ENCODE measurements at regions not wholly inside any gene's neighbourhood (a gene's known extent, or its start where the extent isn't known, plus 50 kb on each side); places are given as distances from the start of the nearest gene placed in this dataset.

GRCh38 chr22:48802576-48802975, 1025.1 kb downstream of the BRD1 start:
- DNase-seq (no peak), ATAC-seq (no peak)
- Histone ChIP-seq H3K27ac (ENCODE audit: low read length) (no peak overlapping the region), H2AFZ (ENCODE audit: low read length) (no peak overlapping the region), H3K9me2 (replicated peaks; ENCODE audit: low read length) (no peaks in the 10 kb centered on the region), H3K9ac (ENCODE audit: low read length) (no peak overlapping the region), H3K36me3 (ENCODE audit: low read depth, low read length) (no peaks in the 10 kb centered on the region), H3K9me3 (ENCODE audit: low read length) (no peaks in the 10 kb centered on the region), H3K79me2 (ENCODE audit: low read length) (no peaks in the 10 kb centered on the region), H3K4me3 (ENCODE audit: low read length) (no peak overlapping the region), H3K27me3 (ENCODE audit: low read length) (no peaks in the 10 kb centered on the region), H3K4me2 (ENCODE audit: low read length) (no peak overlapping the region), H3F3A (ENCODE audit: low read length, unreplicated experiment) (no peaks in the 10 kb centered on the region), H3K4me1 (ENCODE audit: insufficient read depth, low read length) (no peaks in the 10 kb centered on the region), H4K20me1 (ENCODE audit: low read length) (no peaks in the 10 kb centered on the region)
- BruUV-seq (replicated peaks) = no TSS peak
- POLR2A ChIA-PET (ENCODE audit: unreplicated experiment) = no interaction called here
- CTCF ChIA-PET = no interaction called here
- intact Hi-C loops (cut with micrococcal nuclease) = no loop called here
- no peak for TF ChIP-seq EZH2 (IDR thresholded peaks at IDR 0.05; ENCODE audit: low read length, unreplicated experiment)
- TF ChIP-seq EZH2phosphoT487 (IDR thresholded peaks at IDR 0.05; ENCODE audit: borderline replicate concordance, low read length) = no peak
- TF ChIP-seq CTCF (conservative IDR thresholded peaks at IDR 0.05; ENCODE audit: low read depth, low read length) = no peak

- Histone ChIP-seq H3K4me3 (ENCODE audit: low read length) (no peak overlapping the region), H3K27ac (ENCODE audit: low read length) (no peak overlapping the region), H3K9me2 (replicated peaks; ENCODE audit: low read length) (no peaks in the 10 kb centered on the region), H3K9me3 (ENCODE audit: low read length) (no peaks in the 10 kb centered on the region), H3K9ac (ENCODE audit: low read length) (no peak overlapping the region), H4K20me1 (ENCODE audit: low read length) (no peaks in the 10 kb centered on the region), H3K4me1 (ENCODE audit: insufficient read depth, low read length) (no peaks in the 10 kb centered on the region), H3F3A (ENCODE audit: low read length, unreplicated experiment) (no peaks in the 10 kb centered on the region), H3K4me2 (ENCODE audit: low read length) (no peak overlapping the region), H3K27me3 (ENCODE audit: low read length) (no peaks in the 10 kb centered on the region), H2AFZ (ENCODE audit: low read length) (no peak overlapping the region), H3K79me2 (ENCODE audit: low read length) (no peaks in the 10 kb centered on the region), H3K36me3 (ENCODE audit: low read depth, low read length) (no peaks in the 10 kb centered on the region)
- ChIA-PET CTCF (no interaction called here), POLR2A (ENCODE audit: unreplicated experiment) (no interaction called here)
- TF ChIP-seq CTCF (conservative IDR thresholded peaks at IDR 0.05; ENCODE audit: low read depth, low read length) (no peak), EZH2phosphoT487 (IDR thresholded peaks at IDR 0.05; ENCODE audit: borderline replicate concordance, low read length) (no peak), EZH2 (IDR thresholded peaks at IDR 0.05; ENCODE audit: low read length, unreplicated experiment) (no peak)
- no TSS peak for BruUV-seq (replicated peaks)
- intact Hi-C loops (cut with micrococcal nuclease) = no loop called here
- no peak for ATAC-seq
- no peak for DNase-seq
Measured at GRCh38 chr22:48800886-48801607, 1026.6 kb downstream of the BRD1 start.

GRCh38 chr22:48800036-48800885, 1027.4 kb downstream of the BRD1 start:
- no peaks in the 10 kb centered on the region for H3K9me3 ChIP-seq (ENCODE audit: low read length)
- no peak overlapping the region for H3K9ac ChIP-seq (ENCODE audit: low read length)
- no peak for DNase-seq
- no peaks in the 10 kb centered on the region for H3K27me3 ChIP-seq (ENCODE audit: low read length)
- H4K20me1 ChIP-seq (ENCODE audit: low read length) = no peaks in the 10 kb centered on the region
- ATAC-seq = no peak
- intact Hi-C loops (cut with micrococcal nuclease) = no loop called here
- no peak overlapping the region for H3K4me2 ChIP-seq (ENCODE audit: low read length)
- no peak overlapping the region for H3K27ac ChIP-seq (ENCODE audit: low read length)
- no peaks in the 10 kb centered on the region for H3K79me2 ChIP-seq (ENCODE audit: low read length)
- TF ChIP-seq EZH2phosphoT487 (IDR thresholded peaks at IDR 0.05; ENCODE audit: borderline replicate concordance, low read length) (no peak), CTCF (conservative IDR thresholded peaks at IDR 0.05; ENCODE audit: low read depth, low read length) (no peak), EZH2 (IDR thresholded peaks at IDR 0.05; ENCODE audit: low read length, unreplicated experiment) (no peak)
- no peaks in the 10 kb centered on the region for H3K9me2 ChIP-seq (replicated peaks; ENCODE audit: low read length)
- H3K4me1 ChIP-seq (ENCODE audit: insufficient read depth, low read length) = no peaks in the 10 kb centered on the region
- ChIA-PET CTCF (no interaction called here), POLR2A (ENCODE audit: unreplicated experiment) (no interaction called here)
- H3K4me3 ChIP-seq (ENCODE audit: low read length) = no peak overlapping the region
- BruUV-seq (replicated peaks) = no TSS peak
- no peaks in the 10 kb centered on the region for H3K36me3 ChIP-seq (ENCODE audit: low read depth, low read length)
- H3F3A ChIP-seq (ENCODE audit: low read length, unreplicated experiment) = no peaks in the 10 kb centered on the region
- H2AFZ ChIP-seq (ENCODE audit: low read length) = no peak overlapping the region

Measured in PC-3 (cell line).